GM23338 (cell line): ENCODE measurements at regions not wholly inside any gene's neighbourhood (a gene's known extent, or its start where the extent isn't known, plus 50 kb on each side); places are given as distances from the start of the nearest gene placed in this dataset.

Source experiments
- ATAC-seq: fragments of 200-7000 bp; cut with Tn5 transposase; 3 replicates; pipeline ENCODE4 v1.9.1; 2020
- DNase-seq: peaks from one replicate; pipeline ENCODE4 v3.0.0-alpha.2; 2015; ENCODE audit warnings: low spot score
- H2AFZ ChIP-seq: fragments of 200-600 bp; sonication (generic); 2 replicates; pipeline ENCODE4 v1.8.0; 2016; ENCODE audit warnings: antibody characterized with exemption, mild to moderate bottlenecking, moderate library complexity
- H3F3A ChIP-seq: fragments of 200-600 bp; sonication (generic); replicated peaks from 2 replicates; pipeline ENCODE4 v1.8.0; 2017; ENCODE audit warnings: antibody characterized with exemption, mixed run types, low read depth
- H3K27ac ChIP-seq: fragments of 200-600 bp; sonication (generic); 2 replicates; pipeline ENCODE4 v1.6.1; 2016; ENCODE audit warnings: low read depth
- H3K27me3 ChIP-seq: fragments of 200-600 bp; sonication (generic); 2 replicates; pipeline ENCODE4 v1.8.0; 2016; ENCODE audit warnings: mild to moderate bottlenecking, mixed run types, moderate library complexity; ENCODE audit not compliant: insufficient read depth
- H3K36me3 ChIP-seq: fragments of 200-600 bp; sonication (generic); 2 replicates; pipeline ENCODE4 v1.8.0; 2016; ENCODE audit warnings: mild to moderate bottlenecking; ENCODE audit not compliant: insufficient read depth
- H3K4me1 ChIP-seq: fragments of 200-600 bp; sonication (generic); 2 replicates; pipeline ENCODE4 v1.8.0; 2016; ENCODE audit warnings: mild to moderate bottlenecking, moderate library complexity; ENCODE audit not compliant: insufficient read depth
- H3K4me2 ChIP-seq: fragments of 200-600 bp; sonication (generic); 2 replicates; pipeline ENCODE4 v1.7.1; 2017; ENCODE audit warnings: mixed run types
- H3K4me3 ChIP-seq: fragments of 200-600 bp; sonication (generic); 2 replicates; pipeline ENCODE4 v1.6.1; 2016; ENCODE audit warnings: mixed run types
- H3K79me2 ChIP-seq: fragments of 200-600 bp; sonication (generic); replicated peaks from 2 replicates; pipeline ENCODE4 v1.8.0; 2017; ENCODE audit warnings: mild to moderate bottlenecking; ENCODE audit not compliant: insufficient read depth
- H3K9me2 ChIP-seq: fragments of 200-600 bp; sonication (generic); 2 replicates; pipeline ENCODE4 v1.8.0; 2017; ENCODE audit not compliant: insufficient read depth
- H4K20me1 ChIP-seq: fragments of 200-600 bp; sonication (generic); replicated peaks from 2 replicates; pipeline ENCODE4 v1.8.0; 2017; ENCODE audit warnings: mild to moderate bottlenecking; ENCODE audit not compliant: insufficient read depth
- H3K27ac Mint-ChIP-seq: 2 replicates; pipeline ENCODE4 v1.8.0; 2020; ENCODE audit warnings: inconsistent platforms, mild to moderate bottlenecking, moderate library complexity, mixed read lengths
- H3K27me3 Mint-ChIP-seq: 3 replicates; pipeline ENCODE4 v1.8.0; 2022; ENCODE audit warnings: low read depth, mild to moderate bottlenecking, moderate library complexity, mixed read lengths, inconsistent platforms; ENCODE audit not compliant: insufficient read depth, poor library complexity
- H3K36me3 Mint-ChIP-seq: 3 replicates; pipeline ENCODE4 v1.8.0; 2021; ENCODE audit warnings: low read depth, mild to moderate bottlenecking, inconsistent platforms, moderate library complexity, mixed read lengths
- H3K4me1 Mint-ChIP-seq: 3 replicates; pipeline ENCODE4 v1.8.0; 2020; ENCODE audit warnings: mild to moderate bottlenecking, inconsistent platforms, mixed read lengths
- H3K4me3 Mint-ChIP-seq: 3 replicates; pipeline ENCODE4 v1.8.0; 2021; ENCODE audit warnings: moderate library complexity, mild to moderate bottlenecking, inconsistent platforms, mixed read lengths
- H3K9me3 Mint-ChIP-seq: 3 replicates; pipeline ENCODE4 v1.8.0; 2020; ENCODE audit warnings: moderate library complexity, mild to moderate bottlenecking, inconsistent platforms, mixed read lengths
- CREB1 ChIP-seq: fragments of 250-450 bp; sonication (Bioruptor Pico); IDR thresholded peaks from 2 replicates; pipeline ENCODE4 v1.5.0; 2020; ENCODE audit warnings: low read depth, mild to moderate bottlenecking, moderate library complexity
- CTCF ChIP-seq, 2 experiments: fragments of 200-600 bp in 1 of 2; sonication (generic) in 1 of 2; conservative IDR thresholded peaks; 2 replicates each; pipeline versions ENCODE4 v1.5.1 to v1.6.1; 2016 to 2017; ENCODE audit warnings: antibody characterized with exemption in 2 of 2, low read depth in 2 of 2, mild to moderate bottlenecking in 2 of 2, moderate library complexity in 1 of 2
- EZH2 ChIP-seq: fragments of 200-600 bp; sonication (generic); IDR thresholded peaks from one replicate; pipeline ENCODE4 v1.8.0; 2017; ENCODE audit warnings: antibody characterized with exemption, mild to moderate bottlenecking, low read depth; ENCODE audit not compliant: unreplicated experiment
- EZH2phosphoT487 ChIP-seq: fragments of 200-600 bp; sonication (generic); IDR thresholded peaks from one replicate; pipeline ENCODE4 v1.8.1; 2018; ENCODE audit warnings: antibody characterized with exemption; ENCODE audit not compliant: unreplicated experiment
- JUNB ChIP-seq: IDR thresholded peaks from one replicate; pipeline ENCODE4 v1.6.1; 2016; ENCODE audit warnings: antibody characterized with exemption; ENCODE audit not compliant: unreplicated experiment
- NANOG ChIP-seq: IDR thresholded peaks from 2 replicates; pipeline ENCODE4 v1.6.1; 2016; ENCODE audit warnings: antibody characterized with exemption, borderline replicate concordance
- POLR2AphosphoS5 ChIP-seq: IDR thresholded peaks from 2 replicates; pipeline ENCODE4 v1.6.1; 2016; ENCODE audit warnings: antibody characterized with exemption, low read depth
- STAT1 ChIP-seq: IDR thresholded peaks from one replicate; pipeline ENCODE4 v1.6.1; 2016; ENCODE audit warnings: antibody characterized with exemption; ENCODE audit not compliant: unreplicated experiment
- ZNF114 ChIP-seq: fragments of 250-450 bp; sonication (Bioruptor Pico); IDR thresholded peaks from 2 replicates; pipeline ENCODE4 v1.5.0; 2020; ENCODE audit warnings: mild to moderate bottlenecking, moderate library complexity
- ZNF331 ChIP-seq: fragments of 250-450 bp; sonication (Bioruptor Pico); IDR thresholded peaks from 2 replicates; pipeline ENCODE4 v1.5.0; 2020; ENCODE audit warnings: low read depth, mild to moderate bottlenecking, moderate library complexity
- TF ChIP-seq, protein P1 (sequence below): IDR thresholded peaks from 2 replicates; pipeline ENCODE4 v1.6.1; 2016; ENCODE audit warnings: antibody characterized with exemption
- TF ChIP-seq, protein P2 (sequence below): IDR thresholded peaks from one replicate; pipeline ENCODE4 v1.6.1; 2018; ENCODE audit warnings: antibody characterized with exemption; ENCODE audit not compliant: unreplicated experiment

DNA sequence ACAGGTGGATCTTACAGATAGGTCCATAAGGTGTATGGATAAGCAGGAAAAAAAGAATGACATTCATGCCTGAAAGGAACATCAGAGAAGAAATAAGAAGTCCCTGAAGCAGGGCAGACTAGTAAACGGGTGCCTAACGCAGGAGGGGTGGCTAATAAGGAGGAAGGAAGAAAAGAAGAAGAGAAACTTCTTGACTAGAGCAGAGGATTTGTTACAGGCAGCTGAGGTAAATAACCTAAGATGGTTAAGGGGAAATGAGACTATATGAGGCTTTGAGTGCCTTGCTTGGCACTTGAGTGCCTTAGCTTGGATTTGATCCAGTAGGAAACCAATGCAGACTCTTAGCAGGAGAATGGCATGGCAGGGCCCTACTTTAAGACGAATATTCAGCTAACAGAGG, 313.5 kb upstream of the PDE4D start:
- Mint-ChIP-seq H3K9me3 (no peaks in the 10 kb centered on the region), H3K4me3 (no peak overlapping the region), H3K27me3 (peaks cover 6% of the 10 kb centered on the region), H3K4me1 (peaks cover 20% of the 10 kb centered on the region), H3K27ac (no peak overlapping the region), H3K36me3 (no peaks in the 10 kb centered on the region)
- Histone ChIP-seq H3K9me2 (no peaks in the 10 kb centered on the region), H4K20me1 (no peaks in the 10 kb centered on the region), H3F3A (no peaks in the 10 kb centered on the region), H3K4me3 (no peak overlapping the region), H3K27ac (no peak overlapping the region), H3K36me3 (no peaks in the 10 kb centered on the region), H3K4me1 (peaks cover 30% of the 10 kb centered on the region), H2AFZ (no peak overlapping the region), H3K27me3 (no peaks in the 10 kb centered on the region), H3K79me2 (no peaks in the 10 kb centered on the region), H3K4me2 (no peak overlapping the region)
- DNase-seq (no peak), ATAC-seq (no peak)
- TF ChIP-seq ZNF331 (CRISPR knock-in tag) = no peak
- no peak for TF ChIP-seq CTCF (conservative IDR thresholded peaks at IDR 0.05; ENCODE audit: low read depth in 2 of 2)
- TF ChIP-seq CREB1 = no peak
- no peak for TF ChIP-seq NANOG
- TF ChIP-seq, protein P1, sequence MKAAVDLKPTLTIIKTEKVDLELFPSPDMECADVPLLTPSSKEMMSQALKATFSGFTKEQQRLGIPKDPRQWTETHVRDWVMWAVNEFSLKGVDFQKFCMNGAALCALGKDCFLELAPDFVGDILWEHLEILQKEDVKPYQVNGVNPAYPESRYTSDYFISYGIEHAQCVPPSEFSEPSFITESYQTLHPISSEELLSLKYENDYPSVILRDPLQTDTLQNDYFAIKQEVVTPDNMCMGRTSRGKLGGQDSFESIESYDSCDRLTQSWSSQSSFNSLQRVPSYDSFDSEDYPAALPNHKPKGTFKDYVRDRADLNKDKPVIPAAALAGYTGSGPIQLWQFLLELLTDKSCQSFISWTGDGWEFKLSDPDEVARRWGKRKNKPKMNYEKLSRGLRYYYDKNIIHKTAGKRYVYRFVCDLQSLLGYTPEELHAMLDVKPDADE = no peak
- no peak for TF ChIP-seq EZH2

DNA sequence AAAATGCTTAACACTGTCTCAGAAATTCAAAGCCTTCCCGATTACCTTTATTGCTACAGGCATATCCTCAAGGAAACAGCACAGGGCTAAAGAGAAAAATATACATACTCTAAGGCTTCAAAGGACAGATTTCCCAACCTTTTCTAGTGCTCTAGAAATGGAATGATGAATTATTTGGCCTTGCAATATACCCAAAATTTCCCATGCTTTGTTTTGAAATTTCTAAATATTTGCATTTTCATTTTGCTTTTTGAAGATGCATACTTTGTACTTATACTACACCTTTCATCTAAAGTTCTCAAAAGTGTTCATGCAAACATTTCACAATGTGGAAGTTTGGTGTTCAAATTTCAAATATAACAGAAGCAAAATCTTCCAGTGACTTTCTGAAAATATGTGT, 312.7 kb upstream of the PDE4D start:
- Histone ChIP-seq H3F3A (no peaks in the 10 kb centered on the region), H3K4me2 (no peak overlapping the region), H3K27me3 (no peaks in the 10 kb centered on the region), H3K79me2 (no peaks in the 10 kb centered on the region), H2AFZ (no peak overlapping the region), H3K36me3 (no peaks in the 10 kb centered on the region), H4K20me1 (no peaks in the 10 kb centered on the region), H3K4me3 (no peak overlapping the region), H3K27ac (no peak overlapping the region), H3K4me1 (peaks cover 30% of the 10 kb centered on the region), H3K9me2 (no peaks in the 10 kb centered on the region)
- H3K36me3 Mint-ChIP-seq = no peaks in the 10 kb centered on the region
- DNase-seq (no peak), ATAC-seq (no peak)
- H3K9me3 Mint-ChIP-seq = no peaks in the 10 kb centered on the region
- H3K27ac Mint-ChIP-seq = no peak overlapping the region
- H3K4me3 Mint-ChIP-seq = no peak overlapping the region
- H3K4me1 Mint-ChIP-seq = peaks cover 20% of the 10 kb centered on the region
- peaks cover 6% of the 10 kb centered on the region for H3K27me3 Mint-ChIP-seq
- TF ChIP-seq ZNF114 (CRISPR knock-in tag) = no peak
- TF ChIP-seq, protein P1 = no peak
- TF ChIP-seq STAT1 = no peak
- no peak for TF ChIP-seq JUNB
- TF ChIP-seq, protein P2, sequence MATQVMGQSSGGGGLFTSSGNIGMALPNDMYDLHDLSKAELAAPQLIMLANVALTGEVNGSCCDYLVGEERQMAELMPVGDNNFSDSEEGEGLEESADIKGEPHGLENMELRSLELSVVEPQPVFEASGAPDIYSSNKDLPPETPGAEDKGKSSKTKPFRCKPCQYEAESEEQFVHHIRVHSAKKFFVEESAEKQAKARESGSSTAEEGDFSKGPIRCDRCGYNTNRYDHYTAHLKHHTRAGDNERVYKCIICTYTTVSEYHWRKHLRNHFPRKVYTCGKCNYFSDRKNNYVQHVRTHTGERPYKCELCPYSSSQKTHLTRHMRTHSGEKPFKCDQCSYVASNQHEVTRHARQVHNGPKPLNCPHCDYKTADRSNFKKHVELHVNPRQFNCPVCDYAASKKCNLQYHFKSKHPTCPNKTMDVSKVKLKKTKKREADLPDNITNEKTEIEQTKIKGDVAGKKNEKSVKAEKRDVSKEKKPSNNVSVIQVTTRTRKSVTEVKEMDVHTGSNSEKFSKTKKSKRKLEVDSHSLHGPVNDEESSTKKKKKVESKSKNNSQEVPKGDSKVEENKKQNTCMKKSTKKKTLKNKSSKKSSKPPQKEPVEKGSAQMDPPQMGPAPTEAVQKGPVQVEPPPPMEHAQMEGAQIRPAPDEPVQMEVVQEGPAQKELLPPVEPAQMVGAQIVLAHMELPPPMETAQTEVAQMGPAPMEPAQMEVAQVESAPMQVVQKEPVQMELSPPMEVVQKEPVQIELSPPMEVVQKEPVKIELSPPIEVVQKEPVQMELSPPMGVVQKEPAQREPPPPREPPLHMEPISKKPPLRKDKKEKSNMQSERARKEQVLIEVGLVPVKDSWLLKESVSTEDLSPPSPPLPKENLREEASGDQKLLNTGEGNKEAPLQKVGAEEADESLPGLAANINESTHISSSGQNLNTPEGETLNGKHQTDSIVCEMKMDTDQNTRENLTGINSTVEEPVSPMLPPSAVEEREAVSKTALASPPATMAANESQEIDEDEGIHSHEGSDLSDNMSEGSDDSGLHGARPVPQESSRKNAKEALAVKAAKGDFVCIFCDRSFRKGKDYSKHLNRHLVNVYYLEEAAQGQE = no peak
- TF ChIP-seq NANOG = no peak
- no peak for TF ChIP-seq CREB1
- no peak for TF ChIP-seq ZNF331 (CRISPR knock-in tag)
- no peak for TF ChIP-seq POLR2AphosphoS5
- no peak for TF ChIP-seq EZH2phosphoT487
- TF ChIP-seq CTCF (conservative IDR thresholded peaks at IDR 0.05; ENCODE audit: low read depth in 2 of 2) = no peak
